ENCODE measurements at regions not wholly inside any gene's neighbourhood (a gene's known extent, or its start where the extent isn't known, plus 50 kb on each side); places are given as distances from the start of the nearest gene placed in this dataset.

DNA sequence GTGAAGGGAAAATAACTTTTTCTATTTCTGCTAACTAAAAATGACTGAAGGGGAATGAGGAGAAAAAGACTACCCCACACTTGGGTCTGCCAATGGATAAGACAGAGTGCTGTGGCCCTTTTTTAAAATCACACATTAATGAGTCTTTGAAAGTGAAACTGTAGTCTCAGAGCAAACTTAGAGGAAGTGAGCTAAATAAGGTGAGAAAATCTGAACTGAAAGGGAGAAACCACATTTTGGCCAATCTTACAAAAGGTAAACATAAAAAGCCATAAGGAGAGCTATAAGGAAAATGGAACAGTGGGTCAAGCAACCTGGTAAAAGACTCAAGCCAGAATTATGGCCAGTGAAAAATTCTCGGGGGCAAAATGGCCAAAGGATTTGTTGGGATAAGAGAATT is 755.1 kb upstream of the IGFBP7 start:
- no CpG with 5 or more reads among the region's 1 CpG for WGBS (ENCODE audit: extremely low coverage, insufficient read length, low lambda C conversion rate)
- Mint-ChIP-seq H3K4me3 (no peak overlapping the region), H3K27me3 (ENCODE audit: low read depth) (no peaks in the 10 kb centered on the region), H3K9me3 (no peaks in the 10 kb centered on the region), H3K36me3 (ENCODE audit: insufficient read depth in 1 of 3, low read depth in 3 of 3) (no peaks in the 10 kb centered on the region), H3K4me1 (no peaks in the 10 kb centered on the region), H3K27ac (no peak overlapping the region)
- H4K91ac ChIP-seq (ENCODE audit: insufficient read length, low read depth, low read length) = no peak overlapping the region
- no peaks in the 10 kb centered on the region for H4K20me1 ChIP-seq (ENCODE audit: control insufficient read depth, insufficient read depth, insufficient read length)
- H3K56ac ChIP-seq (ENCODE audit: insufficient read length, low read depth, low read length) = no peak overlapping the region
- H3K9me3 ChIP-seq (ENCODE audit: control insufficient read depth, low read depth, low read length) = no peaks in the 10 kb centered on the region
- no peak overlapping the region for H3K23ac ChIP-seq (ENCODE audit: insufficient read length, low read depth, low read length)
- TF ChIP-seq CTCF (conservative IDR thresholded peaks at IDR 0.05) = no peak
- no peaks in the 10 kb centered on the region for H3K79me2 ChIP-seq (ENCODE audit: insufficient read depth, low read length)
- H3T11ph ChIP-seq (ENCODE audit: low read length) = no peak overlapping the region
- no peaks in the 10 kb centered on the region for H3K4me1 ChIP-seq (ENCODE audit: insufficient read depth, low read length)
- no peak overlapping the region for H2BK12ac ChIP-seq (ENCODE audit: insufficient read length, low read depth, low read length)
- no peak for DNase-seq
- H4K5ac ChIP-seq (ENCODE audit: insufficient read length, low read depth, low read length) = no peak overlapping the region
- H4K8ac ChIP-seq (replicated peaks; ENCODE audit: insufficient read length, low read depth, low read length) = no peak overlapping the region
- no peak overlapping the region for H2AFZ ChIP-seq (ENCODE audit: low read length)
- no peak overlapping the region for H3K4ac ChIP-seq (ENCODE audit: low read depth, low read length)
- H2BK120ac ChIP-seq (ENCODE audit: low read depth, low read length, poor library complexity, severe bottlenecking) = no peak overlapping the region
- H3K79me1 ChIP-seq (ENCODE audit: insufficient read depth, low read depth, low read length, poor library complexity, severe bottlenecking) = no peaks in the 10 kb centered on the region
- no peaks in the 10 kb centered on the region for H3K27me3 ChIP-seq (ENCODE audit: insufficient read depth, low read length)
- no peak overlapping the region for H3K18ac ChIP-seq (ENCODE audit: insufficient read length, low read depth, low read length)
- no peak overlapping the region for H3K4me2 ChIP-seq (ENCODE audit: insufficient read depth, insufficient read length, low read length)
- H3K9ac ChIP-seq (ENCODE audit: extremely low read depth, insufficient read length, low read length) = no peak overlapping the region
- H2AK5ac ChIP-seq (ENCODE audit: insufficient read length, low read length) = no peak overlapping the region
- H2BK15ac ChIP-seq (ENCODE audit: low read depth, low read length) = no peak overlapping the region
- no peak overlapping the region for H3K27ac ChIP-seq (ENCODE audit: insufficient read length, low read depth, low read length)
- H3K23me2 ChIP-seq (ENCODE audit: insufficient read length, low read depth, low read length, poor library complexity, severe bottlenecking) = no peaks in the 10 kb centered on the region
- no peak overlapping the region for H2BK20ac ChIP-seq (ENCODE audit: low read depth, low read length, poor library complexity, severe bottlenecking)
- H3K14ac ChIP-seq (ENCODE audit: insufficient read depth, low read length) = no peak overlapping the region
- H2BK5ac ChIP-seq (ENCODE audit: insufficient read length, low read length) = no peak overlapping the region
